DOHH2 (cell line): ENCODE measurements at regions not wholly inside any gene's neighbourhood (a gene's known extent, or its start where the extent isn't known, plus 50 kb on each side); places are given as distances from the start of the nearest gene placed in this dataset.

Experiments used
- H3F3A ChIP-seq: fragments of 200-600 bp; sonication (generic), shearing (Covaris generic); 2 replicates; pipeline ENCODE4 v1.6.0; 2016; ENCODE audit warnings: antibody characterized with exemption, mild to moderate bottlenecking; ENCODE audit not compliant: control insufficient read depth, insufficient read depth
- H3K27ac ChIP-seq: fragments of 200-600 bp; sonication (generic); 2 replicates; pipeline ENCODE4 v1.5.1; 2014; ENCODE audit warnings: low read depth, mild to moderate bottlenecking, low read length, moderate library complexity
- H3K27me3 ChIP-seq: fragments of 200-600 bp; sonication (generic); 2 replicates; pipeline ENCODE4 v1.6.1; 2014; ENCODE audit warnings: mild to moderate bottlenecking, low read length, mixed read lengths; ENCODE audit not compliant: control insufficient read depth
- H3K36me3 ChIP-seq: fragments of 200-600 bp; sonication (generic); 2 replicates; pipeline ENCODE4 v1.6.1; 2014; ENCODE audit warnings: mild to moderate bottlenecking, low read length, moderate library complexity, mixed read lengths; ENCODE audit not compliant: control insufficient read depth
- H3K4me1 ChIP-seq: fragments of 200-600 bp; sonication (generic); 2 replicates; pipeline ENCODE4 v1.6.1; 2014; ENCODE audit warnings: mild to moderate bottlenecking, low read length, mixed read lengths; ENCODE audit not compliant: control insufficient read depth
- H3K4me2 ChIP-seq: fragments of 200-600 bp; sonication (generic); 2 replicates; pipeline ENCODE4 v1.6.0; 2014; ENCODE audit warnings: mild to moderate bottlenecking, low read length, moderate library complexity
- H3K4me3 ChIP-seq: fragments of 200-600 bp; sonication (generic); 2 replicates; pipeline ENCODE4 v1.5.1; 2014; ENCODE audit warnings: mild to moderate bottlenecking, low read length, mixed read lengths
- H3K79me2 ChIP-seq: fragments of 200-600 bp; sonication (generic); 2 replicates; pipeline ENCODE4 v1.6.1; 2014; ENCODE audit warnings: mild to moderate bottlenecking, low read length, mixed read lengths; ENCODE audit not compliant: control insufficient read depth
- H3K9me2 ChIP-seq: fragments of 200-600 bp; sonication (generic); replicated peaks from 2 replicates; pipeline ENCODE4 v1.6.1; 2014; ENCODE audit warnings: mild to moderate bottlenecking, low read length, mixed read lengths; ENCODE audit not compliant: control insufficient read depth
- H3K9me3 ChIP-seq: fragments of 200-600 bp; sonication (generic); 2 replicates; pipeline ENCODE4 v1.6.1; 2014; ENCODE audit warnings: antibody characterized with exemption, low read length, mixed read lengths; ENCODE audit not compliant: control insufficient read depth, insufficient read depth
- H4K20me1 ChIP-seq: fragments of 200-600 bp; sonication (generic); 2 replicates; pipeline ENCODE4 v1.6.0; 2014; ENCODE audit warnings: low read depth, mild to moderate bottlenecking, antibody characterized with exemption, low read length, moderate library complexity; ENCODE audit not compliant: control insufficient read depth, insufficient read depth
- CTCF ChIP-seq: fragments of 200-600 bp; sonication (generic); IDR thresholded peaks from one replicate; pipeline ENCODE4 v1.5.1; 2014; ENCODE audit warnings: antibody characterized with exemption, mild to moderate bottlenecking, low read depth, low read length; ENCODE audit not compliant: poor library complexity, severe bottlenecking
- EZH2phosphoT487 ChIP-seq: fragments of 200-600 bp; sonication (generic); IDR thresholded peaks from 2 replicates; pipeline ENCODE4 v1.6.1; 2017; ENCODE audit warnings: borderline replicate concordance, mild to moderate bottlenecking, antibody characterized with exemption, low read length, moderate library complexity, mixed read lengths

- no peak overlapping the region for H3K4me2 ChIP-seq
- no peaks in the 10 kb centered on the region for H3K9me3 ChIP-seq
- no peaks in the 10 kb centered on the region for H3K4me1 ChIP-seq
- no peaks in the 10 kb centered on the region for H3F3A ChIP-seq
- no peaks in the 10 kb centered on the region for H3K9me2 ChIP-seq
- no peak overlapping the region for H3K27ac ChIP-seq
- no peaks in the 10 kb centered on the region for H3K36me3 ChIP-seq
- TF ChIP-seq EZH2phosphoT487 (no peak), CTCF (no peak)
- H3K79me2 ChIP-seq = no peaks in the 10 kb centered on the region
- no peaks in the 10 kb centered on the region for H3K27me3 ChIP-seq
- H4K20me1 ChIP-seq = no peaks in the 10 kb centered on the region
- no peak overlapping the region for H3K4me3 ChIP-seq
Observed at GRCh38 chr5:168176251-168176650, 115.2 kb upstream of the WWC1 start.

GRCh38 chr5:168176941-168177340 is 114.5 kb upstream of the WWC1 start:
- no peaks in the 10 kb centered on the region for H3K36me3 ChIP-seq
- no peak overlapping the region for H3K27ac ChIP-seq
- H3K4me2 ChIP-seq = no peak overlapping the region
- no peaks in the 10 kb centered on the region for H4K20me1 ChIP-seq
- H3K4me3 ChIP-seq = no peak overlapping the region
- no peaks in the 10 kb centered on the region for H3F3A ChIP-seq
- TF ChIP-seq CTCF (no peak), EZH2phosphoT487 (no peak)
- no peaks in the 10 kb centered on the region for H3K4me1 ChIP-seq
- no peaks in the 10 kb centered on the region for H3K9me3 ChIP-seq
- H3K9me2 ChIP-seq = no peaks in the 10 kb centered on the region
- no peaks in the 10 kb centered on the region for H3K79me2 ChIP-seq
- no peaks in the 10 kb centered on the region for H3K27me3 ChIP-seq

GRCh38 chr5:168177831-168178450 is 113.5 kb upstream of the WWC1 start:
- Histone ChIP-seq H3K27me3 (no peaks in the 10 kb centered on the region), H3K4me2 (no peak overlapping the region)
- TF ChIP-seq EZH2phosphoT487 = no peak
- no peak for TF ChIP-seq CTCF

More at GRCh38 chr5:168177831-168178450, 113.5 kb upstream of the WWC1 start:
- H3K79me2 ChIP-seq = no peaks in the 10 kb centered on the region
- H3K27ac ChIP-seq = no peak overlapping the region
- no peaks in the 10 kb centered on the region for H3K9me2 ChIP-seq
- no peaks in the 10 kb centered on the region for H3F3A ChIP-seq
- no peaks in the 10 kb centered on the region for H3K4me1 ChIP-seq
- H3K4me3 ChIP-seq = no peak overlapping the region
- H4K20me1 ChIP-seq = no peaks in the 10 kb centered on the region
- no peaks in the 10 kb centered on the region for H3K36me3 ChIP-seq
- no peaks in the 10 kb centered on the region for H3K9me3 ChIP-seq
